ENCODE measurements at regions not wholly inside any gene's neighbourhood (a gene's known extent, or its start where the extent isn't known, plus 50 kb on each side); places are given as distances from the start of the nearest gene placed in this dataset.
A peak's percentile ranks its signal among the peaks of the same experiment; 100 is the strongest.

GRCh38 chr13:61253105-61253877 is 162.4 kb downstream of the PCDH20 start:
- TF ChIP-seq OSR1 (CRISPR knock-in tag; IDR thresholded peaks at IDR 0.05): no peak
- TF ChIP-seq RARB (CRISPR knock-in tag; IDR thresholded peaks at IDR 0.05): no peak
- ATAC-seq: no peak

DNA sequence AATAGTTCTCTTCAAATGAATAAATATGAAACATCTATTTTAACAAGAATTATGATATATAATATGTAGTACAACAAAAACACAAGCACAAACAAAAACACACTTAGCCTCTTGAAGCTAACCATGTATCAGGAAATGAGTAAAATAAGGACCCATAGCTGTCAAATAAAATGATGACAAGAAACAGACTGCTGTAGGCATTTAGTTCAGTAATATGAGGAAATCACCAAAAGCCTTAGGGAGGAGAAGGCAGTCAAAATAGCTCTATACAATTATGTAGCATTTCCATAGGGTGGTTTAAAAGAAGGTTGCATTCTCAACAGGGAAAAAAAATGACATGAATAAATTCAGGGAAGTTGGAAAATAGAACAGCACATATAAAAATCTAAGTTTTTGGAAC is 163.4 kb downstream of the PCDH20 start:
- TF ChIP-seq ZNF70 (CRISPR knock-in tag; IDR thresholded peaks at IDR 0.05): no peak
- peak; percentile 32; the same call in 1 of the 2 replicates for TF ChIP-seq ISL1 (CRISPR knock-in tag; IDR thresholded peaks at IDR 0.05)
- TF ChIP-seq, protein P1, sequence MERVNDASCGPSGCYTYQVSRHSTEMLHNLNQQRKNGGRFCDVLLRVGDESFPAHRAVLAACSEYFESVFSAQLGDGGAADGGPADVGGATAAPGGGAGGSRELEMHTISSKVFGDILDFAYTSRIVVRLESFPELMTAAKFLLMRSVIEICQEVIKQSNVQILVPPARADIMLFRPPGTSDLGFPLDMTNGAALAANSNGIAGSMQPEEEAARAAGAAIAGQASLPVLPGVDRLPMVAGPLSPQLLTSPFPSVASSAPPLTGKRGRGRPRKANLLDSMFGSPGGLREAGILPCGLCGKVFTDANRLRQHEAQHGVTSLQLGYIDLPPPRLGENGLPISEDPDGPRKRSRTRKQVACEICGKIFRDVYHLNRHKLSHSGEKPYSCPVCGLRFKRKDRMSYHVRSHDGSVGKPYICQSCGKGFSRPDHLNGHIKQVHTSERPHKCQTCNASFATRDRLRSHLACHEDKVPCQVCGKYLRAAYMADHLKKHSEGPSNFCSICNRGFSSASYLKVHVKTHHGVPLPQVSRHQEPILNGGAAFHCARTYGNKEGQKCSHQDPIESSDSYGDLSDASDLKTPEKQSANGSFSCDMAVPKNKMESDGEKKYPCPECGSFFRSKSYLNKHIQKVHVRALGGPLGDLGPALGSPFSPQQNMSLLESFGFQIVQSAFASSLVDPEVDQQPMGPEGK (CRISPR knock-in tag; IDR thresholded peaks at IDR 0.05; ENCODE audit: borderline replicate concordance): no peak
- ATAC-seq: no peak

DNA sequence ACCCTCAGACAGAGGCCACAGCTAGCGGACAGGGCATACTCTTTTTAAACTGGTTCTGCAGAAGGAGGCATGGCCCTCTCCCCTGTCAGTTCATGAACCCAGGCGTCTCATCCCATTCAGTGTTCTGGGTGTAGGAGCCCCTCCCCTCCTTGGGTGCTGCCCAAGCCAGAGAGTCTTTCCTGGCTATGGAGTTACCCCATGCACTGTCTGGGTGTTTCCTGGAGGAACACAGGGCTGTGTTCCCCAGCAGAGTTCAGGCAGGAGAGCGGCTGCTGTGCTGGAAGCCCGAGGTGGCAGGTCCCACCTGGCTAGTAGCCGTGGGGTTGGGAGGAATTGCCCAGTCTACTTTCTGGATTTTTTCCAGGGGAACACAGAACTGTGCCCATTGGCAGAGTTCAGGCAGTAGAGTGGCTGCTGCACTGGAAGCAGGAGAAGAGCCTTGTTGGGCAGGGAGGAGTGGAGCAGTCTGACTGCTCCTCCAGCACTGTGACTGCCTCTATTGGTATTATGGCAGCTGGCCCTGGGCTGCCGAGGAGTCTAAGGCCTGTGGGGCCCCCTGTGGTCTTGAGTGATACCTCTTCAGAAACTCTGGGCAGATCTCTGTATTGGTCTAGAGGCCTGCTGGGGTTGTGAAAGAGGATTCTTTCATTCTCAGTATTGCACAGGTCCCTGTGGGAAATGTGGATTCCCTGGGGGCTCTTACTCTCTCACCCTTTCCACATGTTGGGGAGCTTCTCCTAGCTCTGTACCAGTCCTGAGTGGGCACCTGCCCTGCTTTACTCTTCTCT is 168.3 kb downstream of the PCDH20 start:
- TF ChIP-seq RARB (CRISPR knock-in tag; IDR thresholded peaks at IDR 0.05): no peak
- no peak for TF ChIP-seq BACH2 (CRISPR knock-in tag; IDR thresholded peaks at IDR 0.05; ENCODE audit: borderline replicate concordance)
- TF ChIP-seq, protein P2, sequence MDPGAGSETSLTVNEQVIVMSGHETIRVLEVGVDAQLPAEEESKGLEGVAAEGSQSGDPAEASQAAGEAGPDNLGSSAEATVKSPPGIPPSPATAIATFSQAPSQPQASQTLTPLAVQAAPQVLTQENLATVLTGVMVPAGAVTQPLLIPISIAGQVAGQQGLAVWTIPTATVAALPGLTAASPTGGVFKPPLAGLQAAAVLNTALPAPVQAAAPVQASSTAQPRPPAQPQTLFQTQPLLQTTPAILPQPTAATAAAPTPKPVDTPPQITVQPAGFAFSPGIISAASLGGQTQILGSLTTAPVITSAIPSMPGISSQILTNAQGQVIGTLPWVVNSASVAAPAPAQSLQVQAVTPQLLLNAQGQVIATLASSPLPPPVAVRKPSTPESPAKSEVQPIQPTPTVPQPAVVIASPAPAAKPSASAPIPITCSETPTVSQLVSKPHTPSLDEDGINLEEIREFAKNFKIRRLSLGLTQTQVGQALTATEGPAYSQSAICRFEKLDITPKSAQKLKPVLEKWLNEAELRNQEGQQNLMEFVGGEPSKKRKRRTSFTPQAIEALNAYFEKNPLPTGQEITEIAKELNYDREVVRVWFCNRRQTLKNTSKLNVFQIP (CRISPR knock-in tag; IDR thresholded peaks at IDR 0.05; ENCODE audit: borderline replicate concordance, low read depth): no peak
- no peak for TF ChIP-seq TCF4 (CRISPR knock-in tag; IDR thresholded peaks at IDR 0.05; ENCODE audit: borderline replicate concordance)
- TF ChIP-seq, protein P3, sequence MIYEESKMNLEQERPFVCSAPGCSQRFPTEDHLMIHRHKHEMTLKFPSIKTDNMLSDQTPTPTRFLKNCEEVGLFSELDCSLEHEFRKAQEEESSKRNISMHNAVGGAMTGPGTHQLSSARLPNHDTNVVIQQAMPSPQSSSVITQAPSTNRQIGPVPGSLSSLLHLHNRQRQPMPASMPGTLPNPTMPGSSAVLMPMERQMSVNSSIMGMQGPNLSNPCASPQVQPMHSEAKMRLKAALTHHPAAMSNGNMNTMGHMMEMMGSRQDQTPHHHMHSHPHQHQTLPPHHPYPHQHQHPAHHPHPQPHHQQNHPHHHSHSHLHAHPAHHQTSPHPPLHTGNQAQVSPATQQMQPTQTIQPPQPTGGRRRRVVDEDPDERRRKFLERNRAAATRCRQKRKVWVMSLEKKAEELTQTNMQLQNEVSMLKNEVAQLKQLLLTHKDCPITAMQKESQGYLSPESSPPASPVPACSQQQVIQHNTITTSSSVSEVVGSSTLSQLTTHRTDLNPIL (CRISPR knock-in tag; IDR thresholded peaks at IDR 0.05; ENCODE audit: low read depth): no peak
- no peak for TF ChIP-seq ZFP3 (CRISPR knock-in tag; IDR thresholded peaks at IDR 0.05)
- TF ChIP-seq ESRRG (CRISPR knock-in tag; IDR thresholded peaks at IDR 0.05): no peak
- TF ChIP-seq, protein P1 (CRISPR knock-in tag; IDR thresholded peaks at IDR 0.05; ENCODE audit: borderline replicate concordance): no peak
- no peak for TF ChIP-seq ZNF565 (CRISPR knock-in tag; conservative IDR thresholded peaks at IDR 0.05; ENCODE audit: low read depth)
- no peak for TF ChIP-seq PPARA (CRISPR knock-in tag; IDR thresholded peaks at IDR 0.05; ENCODE audit: borderline replicate concordance)
- TF ChIP-seq, protein P4, sequence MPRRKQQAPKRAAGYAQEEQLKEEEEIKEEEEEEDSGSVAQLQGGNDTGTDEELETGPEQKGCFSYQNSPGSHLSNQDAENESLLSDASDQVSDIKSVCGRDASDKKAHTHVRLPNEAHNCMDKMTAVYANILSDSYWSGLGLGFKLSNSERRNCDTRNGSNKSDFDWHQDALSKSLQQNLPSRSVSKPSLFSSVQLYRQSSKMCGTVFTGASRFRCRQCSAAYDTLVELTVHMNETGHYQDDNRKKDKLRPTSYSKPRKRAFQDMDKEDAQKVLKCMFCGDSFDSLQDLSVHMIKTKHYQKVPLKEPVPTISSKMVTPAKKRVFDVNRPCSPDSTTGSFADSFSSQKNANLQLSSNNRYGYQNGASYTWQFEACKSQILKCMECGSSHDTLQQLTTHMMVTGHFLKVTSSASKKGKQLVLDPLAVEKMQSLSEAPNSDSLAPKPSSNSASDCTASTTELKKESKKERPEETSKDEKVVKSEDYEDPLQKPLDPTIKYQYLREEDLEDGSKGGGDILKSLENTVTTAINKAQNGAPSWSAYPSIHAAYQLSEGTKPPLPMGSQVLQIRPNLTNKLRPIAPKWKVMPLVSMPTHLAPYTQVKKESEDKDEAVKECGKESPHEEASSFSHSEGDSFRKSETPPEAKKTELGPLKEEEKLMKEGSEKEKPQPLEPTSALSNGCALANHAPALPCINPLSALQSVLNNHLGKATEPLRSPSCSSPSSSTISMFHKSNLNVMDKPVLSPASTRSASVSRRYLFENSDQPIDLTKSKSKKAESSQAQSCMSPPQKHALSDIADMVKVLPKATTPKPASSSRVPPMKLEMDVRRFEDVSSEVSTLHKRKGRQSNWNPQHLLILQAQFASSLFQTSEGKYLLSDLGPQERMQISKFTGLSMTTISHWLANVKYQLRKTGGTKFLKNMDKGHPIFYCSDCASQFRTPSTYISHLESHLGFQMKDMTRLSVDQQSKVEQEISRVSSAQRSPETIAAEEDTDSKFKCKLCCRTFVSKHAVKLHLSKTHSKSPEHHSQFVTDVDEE (CRISPR knock-in tag; IDR thresholded peaks at IDR 0.05): no peak
- ATAC-seq: no peak

GRCh38 chr13:61246351-61246750 is 169.3 kb downstream of the PCDH20 start:
- ATAC-seq: no peak
- no peak for TF ChIP-seq ZNF8 (CRISPR knock-in tag; IDR thresholded peaks at IDR 0.05)
- TF ChIP-seq SNAI2 (CRISPR knock-in tag; IDR thresholded peaks at IDR 0.05): no peak
- TF ChIP-seq ARNTL (CRISPR knock-in tag; IDR thresholded peaks at IDR 0.05; ENCODE audit: borderline replicate concordance, low read depth): no peak
- TF ChIP-seq TOX (CRISPR knock-in tag; IDR thresholded peaks at IDR 0.05; ENCODE audit: borderline replicate concordance): no peak
- TF ChIP-seq, protein P1 (CRISPR knock-in tag; IDR thresholded peaks at IDR 0.05; ENCODE audit: borderline replicate concordance): no peak
- TF ChIP-seq ZFP30 (CRISPR knock-in tag; IDR thresholded peaks at IDR 0.05): no peak
- TF ChIP-seq, protein P2 (CRISPR knock-in tag; IDR thresholded peaks at IDR 0.05; ENCODE audit: borderline replicate concordance, low read depth): no peak
- TF ChIP-seq ISL1 (CRISPR knock-in tag; IDR thresholded peaks at IDR 0.05): no peak
- no peak for TF ChIP-seq ESRRG (CRISPR knock-in tag; IDR thresholded peaks at IDR 0.05)
- no peak for TF ChIP-seq ZFP3 (CRISPR knock-in tag; IDR thresholded peaks at IDR 0.05)

All from SK-N-SH treated with all-trans-retinoic acid at 6 μM for 48 hours (cell line).